Memory B cell (primary cell): ENCODE measurements at regions not wholly inside any gene's neighbourhood (a gene's known extent, or its start where the extent isn't known, plus 50 kb on each side); places are given as distances from the start of the nearest gene placed in this dataset.

Source experiments
- ATAC-seq: fragments of 150-1000 bp; cut with Tn5 transposase; 2 replicates; pipeline ENCODE4 v1.10.0; 2021; ENCODE audit warnings: low read depth, mild to moderate bottlenecking, moderate library complexity
- DNase-seq, 2 donors: peaks; one replicate each; pipeline ENCODE4 v3.0.0; 2022; ENCODE audit warnings: low spot score in 2 of 2
- H3K27ac Mint-ChIP-seq: one replicate; pipeline ENCODE4 v1.8.0; 2022; ENCODE audit warnings: mild to moderate bottlenecking, moderate library complexity, mixed read lengths
- H3K27me3 Mint-ChIP-seq: one replicate; pipeline ENCODE4 v1.8.0; 2022; ENCODE audit warnings: mixed read lengths
- H3K36me3 Mint-ChIP-seq: one replicate; pipeline ENCODE4 v1.8.0; 2022; ENCODE audit warnings: mild to moderate bottlenecking, mixed read lengths
- H3K4me1 Mint-ChIP-seq: one replicate; pipeline ENCODE4 v1.8.0; 2022; ENCODE audit warnings: mixed read lengths
- H3K4me3 Mint-ChIP-seq: one replicate; pipeline ENCODE4 v1.8.0; 2022; ENCODE audit warnings: mild to moderate bottlenecking, moderate library complexity, mixed read lengths
- H3K9me3 Mint-ChIP-seq: one replicate; pipeline ENCODE4 v1.8.0; 2022; ENCODE audit warnings: mixed read lengths

DNA sequence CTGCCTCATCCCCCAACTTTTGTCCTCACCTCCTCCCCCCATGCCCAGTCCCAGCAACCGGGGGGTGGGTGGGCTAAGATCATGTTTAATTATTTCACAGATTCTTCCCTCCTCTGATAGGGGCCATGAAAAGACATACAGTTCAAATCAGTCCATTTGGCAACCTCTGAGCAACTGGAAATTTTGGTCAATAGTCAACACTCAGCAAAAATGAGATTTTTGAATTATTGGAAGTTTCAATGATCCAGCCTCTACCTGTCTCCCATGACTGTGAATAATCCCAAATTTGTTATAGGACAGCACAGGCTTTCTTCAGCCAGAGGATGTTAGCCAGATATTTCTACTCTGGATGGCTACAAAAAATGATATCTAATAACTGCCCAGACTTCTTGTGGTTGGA, 549.9 kb downstream of the TNS1 start:
- Mint-ChIP-seq H3K36me3 (peaks cover 2% of the 10 kb centered on the region), H3K27ac (no peak overlapping the region), H3K9me3 (peaks cover 2% of the 10 kb centered on the region), H3K4me1 (no peaks in the 10 kb centered on the region), H3K27me3 (peaks cover 4% of the 10 kb centered on the region), H3K4me3 (no peak overlapping the region)
- DNase-seq = no peak
- no peak for ATAC-seq

DNA sequence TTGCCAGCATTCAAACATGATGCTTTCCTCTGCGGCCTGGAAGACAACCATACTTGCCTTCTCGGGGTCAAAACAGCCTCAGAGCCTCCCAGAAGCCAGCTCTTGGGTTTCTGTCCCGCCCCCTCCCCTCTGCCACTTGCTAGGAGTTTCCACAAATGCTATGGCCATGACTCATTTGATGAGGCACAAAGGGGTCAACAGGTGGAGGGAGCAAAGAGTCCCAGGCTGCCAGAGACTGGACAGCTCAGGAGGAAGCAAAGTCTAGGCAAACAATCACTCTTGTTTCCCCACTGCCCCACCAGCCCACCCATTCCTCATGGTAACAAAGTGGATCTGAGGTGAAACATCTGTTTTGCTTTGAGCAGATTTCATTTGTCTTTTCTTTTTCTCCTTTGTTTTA, 551.1 kb downstream of the TNS1 start:
- Mint-ChIP-seq H3K27ac (no peak overlapping the region), H3K4me3 (no peak overlapping the region), H3K4me1 (no peaks in the 10 kb centered on the region), H3K9me3 (no peaks in the 10 kb centered on the region), H3K36me3 (no peaks in the 10 kb centered on the region), H3K27me3 (peaks cover 4% of the 10 kb centered on the region)
- no peak for ATAC-seq
- no peak for DNase-seq

DNA sequence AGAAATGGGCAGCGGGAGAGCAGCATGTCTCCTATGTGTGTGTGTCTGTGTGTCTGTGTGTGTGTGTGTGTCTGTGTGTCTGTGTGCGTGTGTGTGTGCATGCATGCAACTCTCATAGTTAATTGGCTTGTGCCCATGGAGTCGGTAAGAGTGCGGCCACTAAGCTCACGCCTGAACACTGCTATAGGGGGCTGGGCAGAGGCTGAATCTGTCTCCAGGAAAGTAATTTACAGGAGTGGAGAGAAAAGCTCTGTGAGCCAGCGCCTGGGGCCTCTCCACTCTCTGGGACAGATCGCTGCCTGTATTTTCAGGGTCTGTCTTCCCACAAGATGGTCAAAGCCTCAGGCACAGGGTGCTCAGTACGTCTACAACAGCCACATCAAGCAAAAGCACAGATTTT, 553.4 kb downstream of the TNS1 start:
- ATAC-seq = no peak
- no peak for DNase-seq

DNA sequence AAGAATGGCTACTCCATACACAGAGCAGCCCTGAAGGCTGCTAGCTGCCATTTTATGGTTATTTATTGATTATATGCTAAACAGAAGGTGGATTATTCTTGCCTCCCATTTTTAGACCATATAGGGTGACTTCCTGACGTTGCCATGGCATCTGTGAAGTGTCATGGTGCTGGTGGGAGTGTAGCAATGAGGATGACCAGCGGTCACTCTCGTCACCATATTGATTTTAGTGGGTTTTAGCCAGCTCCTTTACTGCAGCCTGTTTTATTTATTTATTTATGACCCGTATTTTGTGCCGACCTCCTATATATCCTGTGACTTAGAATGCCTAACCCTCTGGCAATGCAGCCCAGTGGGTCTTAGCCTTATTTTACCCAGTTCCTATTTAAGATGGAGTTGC, 553.9 kb downstream of the TNS1 start:
- no peak for DNase-seq

More for the DNA sequence above, 553.4 kb downstream of the TNS1 start:
- H3K4me1 Mint-ChIP-seq = no peaks in the 10 kb centered on the region
- H3K9me3 Mint-ChIP-seq = no peaks in the 10 kb centered on the region
- no peak overlapping the region for H3K27ac Mint-ChIP-seq
- H3K4me3 Mint-ChIP-seq = no peak overlapping the region
- no peaks in the 10 kb centered on the region for H3K36me3 Mint-ChIP-seq
- peaks cover 2% of the 10 kb centered on the region for H3K27me3 Mint-ChIP-seq

DNA sequence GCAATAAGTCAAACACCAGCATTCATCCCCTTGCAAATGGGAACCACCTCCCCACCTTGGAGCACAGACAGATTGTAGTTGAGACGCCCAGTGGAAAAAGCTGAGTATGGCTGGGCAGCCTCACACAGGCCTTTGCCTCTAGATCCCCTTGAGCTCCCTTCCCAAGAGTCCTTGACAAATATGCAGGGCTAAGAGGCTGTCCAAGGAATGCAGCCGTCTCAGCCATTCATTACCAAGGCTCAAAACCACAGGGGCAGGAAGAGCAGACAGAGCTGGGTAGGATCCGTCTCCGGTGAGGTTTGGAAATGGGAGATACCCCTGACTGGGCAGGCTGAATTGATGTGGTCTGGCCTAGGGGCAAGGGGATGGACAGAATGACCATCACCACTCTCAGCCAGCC, 557.1 kb downstream of the TNS1 start:
- Mint-ChIP-seq H3K27me3 (no peaks in the 10 kb centered on the region), H3K4me1 (no peaks in the 10 kb centered on the region), H3K4me3 (no peak overlapping the region), H3K9me3 (no peaks in the 10 kb centered on the region), H3K27ac (no peak overlapping the region), H3K36me3 (peaks cover 3% of the 10 kb centered on the region)
- no peak for ATAC-seq
- DNase-seq = no peak

More for the DNA sequence above, 553.9 kb downstream of the TNS1 start:
- Mint-ChIP-seq H3K4me1 (no peaks in the 10 kb centered on the region), H3K4me3 (no peak overlapping the region), H3K36me3 (no peaks in the 10 kb centered on the region), H3K27ac (no peak overlapping the region), H3K9me3 (no peaks in the 10 kb centered on the region), H3K27me3 (peaks cover 2% of the 10 kb centered on the region)
- no peak for ATAC-seq

DNA sequence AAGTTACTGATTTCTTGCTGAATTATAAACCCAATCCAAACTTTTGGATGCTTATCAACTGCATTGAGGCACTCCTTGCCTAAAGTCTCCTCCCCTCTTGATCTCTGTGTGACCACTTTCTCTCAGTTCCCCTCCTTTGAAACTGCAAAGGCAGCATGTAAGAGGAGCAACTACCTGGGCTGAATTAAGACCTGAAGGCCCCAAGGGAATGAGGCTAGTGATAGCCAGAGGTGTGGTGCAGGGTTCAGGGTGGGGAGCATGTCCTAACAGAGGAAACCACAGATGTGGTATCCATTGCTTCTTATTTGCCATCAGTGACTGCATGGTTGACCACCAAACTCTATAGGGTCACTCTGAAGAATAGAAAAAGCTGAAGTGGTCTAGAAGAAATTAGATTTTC, 557.9 kb downstream of the TNS1 start:
- Mint-ChIP-seq H3K9me3 (no peaks in the 10 kb centered on the region), H3K27me3 (no peaks in the 10 kb centered on the region), H3K27ac (no peak overlapping the region), H3K4me1 (no peaks in the 10 kb centered on the region), H3K36me3 (peaks cover 3% of the 10 kb centered on the region), H3K4me3 (no peak overlapping the region)
- no peak for ATAC-seq
- DNase-seq = no peak

DNA sequence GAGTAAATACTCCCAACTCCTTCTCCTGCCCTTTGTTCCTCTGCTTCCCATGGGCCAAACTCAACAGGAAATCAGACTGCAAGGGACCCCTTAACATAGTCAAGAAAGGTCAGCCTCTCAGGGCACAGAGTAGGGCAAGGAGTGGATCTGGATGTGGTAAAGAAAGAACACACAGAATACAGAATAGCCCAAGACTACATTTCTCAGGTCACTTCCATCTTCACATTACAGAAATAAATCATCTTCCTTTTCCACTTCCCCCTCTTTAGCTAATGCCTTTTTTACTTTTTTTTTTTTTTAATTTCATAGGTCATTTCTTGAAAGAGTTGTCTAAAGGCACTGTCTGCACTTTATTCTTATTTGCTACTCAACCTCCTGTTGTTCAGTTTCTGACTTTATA, 558.3 kb downstream of the TNS1 start:
- Mint-ChIP-seq H3K36me3 (peaks cover 3% of the 10 kb centered on the region), H3K27me3 (no peaks in the 10 kb centered on the region), H3K4me1 (no peaks in the 10 kb centered on the region), H3K9me3 (no peaks in the 10 kb centered on the region), H3K27ac (no peak overlapping the region), H3K4me3 (no peak overlapping the region)
- ATAC-seq = no peak
- no peak for DNase-seq

DNA sequence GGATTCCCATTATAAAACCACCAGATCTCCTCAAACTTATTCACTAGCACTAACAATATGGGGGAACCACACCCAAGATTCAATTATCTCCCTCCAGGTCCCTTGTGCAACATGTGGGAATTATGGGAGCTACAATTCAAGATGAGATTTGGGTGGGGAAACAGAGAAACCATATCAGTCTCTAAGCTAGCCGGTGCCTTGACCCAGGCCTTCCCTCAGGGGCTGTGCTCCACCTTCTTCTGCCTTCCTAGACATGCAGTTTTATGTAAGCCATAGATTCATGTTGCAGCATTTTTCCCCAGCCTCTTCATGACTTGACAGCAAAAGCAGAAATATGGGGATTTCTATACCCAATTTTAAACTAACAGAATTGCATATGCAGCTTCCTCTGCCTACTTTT, 559.2 kb downstream of the TNS1 start:
- Mint-ChIP-seq H3K27ac (no peak overlapping the region), H3K27me3 (no peaks in the 10 kb centered on the region), H3K36me3 (peaks cover 3% of the 10 kb centered on the region), H3K9me3 (no peaks in the 10 kb centered on the region), H3K4me3 (no peak overlapping the region), H3K4me1 (no peaks in the 10 kb centered on the region)
- ATAC-seq (no peak), DNase-seq (no peak)

DNA sequence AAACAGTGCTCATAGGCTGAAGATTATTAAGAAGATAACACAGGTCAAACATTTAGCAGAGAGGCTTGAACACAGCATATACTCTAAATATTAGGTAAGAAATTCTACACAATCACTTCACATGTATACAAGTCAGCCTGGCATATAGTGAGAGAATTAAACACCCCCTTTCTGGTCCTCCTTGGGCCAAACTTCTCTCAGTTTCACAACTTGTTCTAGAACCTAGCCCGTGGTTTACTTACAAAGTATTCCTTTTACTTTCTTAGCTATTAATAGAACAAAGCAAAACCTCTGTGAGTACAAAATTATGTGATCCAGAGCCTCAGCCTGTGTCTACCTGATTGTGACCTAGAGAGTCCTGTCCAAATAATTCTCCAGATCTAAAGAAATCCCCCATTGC, 562.8 kb downstream of the TNS1 start:
- Mint-ChIP-seq H3K27me3 (no peaks in the 10 kb centered on the region), H3K9me3 (no peaks in the 10 kb centered on the region), H3K36me3 (peaks cover 3% of the 10 kb centered on the region), H3K4me1 (no peaks in the 10 kb centered on the region), H3K4me3 (no peak overlapping the region), H3K27ac (no peak overlapping the region)
- DNase-seq = no peak
- no peak for ATAC-seq

DNA sequence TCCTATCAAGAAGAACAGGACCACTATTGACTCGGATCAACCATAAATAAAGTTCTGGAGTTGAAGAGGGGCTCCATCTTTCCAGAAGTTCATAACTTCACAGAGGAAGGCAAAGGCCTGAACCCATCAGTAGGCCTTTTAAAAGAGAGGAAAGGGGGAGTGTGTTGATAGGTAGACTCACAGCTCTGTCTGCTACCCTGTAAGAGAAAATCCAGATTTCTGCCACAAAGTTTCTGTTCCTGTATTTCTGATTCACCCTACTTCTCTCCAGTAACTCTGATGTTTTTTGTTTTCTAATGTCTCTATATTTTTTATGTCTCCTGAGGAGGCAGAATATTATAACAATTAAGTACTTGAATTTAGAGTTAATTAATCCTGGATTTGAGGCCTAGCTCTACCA, 564.0 kb downstream of the TNS1 start:
- Mint-ChIP-seq H3K4me3 (no peak overlapping the region), H3K9me3 (no peaks in the 10 kb centered on the region), H3K36me3 (peaks cover 3% of the 10 kb centered on the region), H3K27ac (no peak overlapping the region), H3K27me3 (no peaks in the 10 kb centered on the region), H3K4me1 (no peaks in the 10 kb centered on the region)
- no peak for DNase-seq
- ATAC-seq = no peak

DNA sequence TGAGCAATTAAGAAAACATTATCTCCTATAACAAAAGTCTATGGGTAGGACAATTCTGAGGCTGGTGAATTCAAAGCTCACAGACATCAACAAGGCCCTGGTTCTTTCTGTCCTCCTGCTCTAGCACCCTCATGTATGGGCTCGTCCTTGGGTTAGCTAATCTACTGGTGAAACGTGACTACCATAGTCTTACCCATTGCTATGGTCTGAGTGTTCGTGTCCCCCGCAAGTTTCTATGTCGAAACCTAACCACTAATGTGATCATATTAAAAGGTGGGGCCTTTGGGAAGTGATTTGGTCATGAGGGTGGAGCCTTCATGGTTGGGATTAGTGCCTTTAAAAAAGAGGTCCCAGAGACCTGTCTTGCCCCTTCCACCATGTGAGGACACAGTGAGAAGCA, 564.7 kb downstream of the TNS1 start:
- Mint-ChIP-seq H3K4me1 (no peaks in the 10 kb centered on the region), H3K36me3 (peaks cover 5% of the 10 kb centered on the region), H3K9me3 (no peaks in the 10 kb centered on the region), H3K4me3 (no peak overlapping the region), H3K27me3 (no peaks in the 10 kb centered on the region), H3K27ac (no peak overlapping the region)
- DNase-seq (no peak), ATAC-seq (no peak)

DNA sequence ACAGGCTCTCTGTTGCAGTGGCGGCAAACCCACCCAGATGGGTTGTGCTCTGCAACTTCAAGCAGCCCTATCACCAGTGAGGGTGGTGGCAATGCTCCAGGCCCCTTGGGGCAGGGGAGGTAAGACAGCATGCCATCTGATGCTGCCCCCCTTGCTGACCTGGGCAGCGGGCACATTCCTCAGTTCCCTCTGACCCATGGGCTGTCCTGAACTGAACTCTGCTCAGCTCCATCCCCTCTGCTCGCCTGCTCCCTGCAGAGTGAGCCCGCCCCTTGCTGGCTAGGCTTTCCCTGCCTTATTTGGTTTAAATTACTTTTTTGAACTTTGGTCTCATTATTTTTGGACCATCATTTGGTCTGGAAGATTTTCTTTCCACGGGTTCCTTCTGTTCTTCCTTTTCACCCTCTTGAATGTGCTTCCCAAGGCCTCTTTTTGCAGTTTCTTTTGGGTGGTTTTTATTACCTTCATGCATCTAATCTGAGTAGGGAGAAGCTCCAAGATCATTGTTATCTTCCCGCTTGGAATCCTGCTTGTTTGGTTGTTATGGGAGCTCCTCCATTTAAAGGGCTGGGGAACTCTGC, 565.4 kb downstream of the TNS1 start:
- Mint-ChIP-seq H3K27ac (no peak overlapping the region), H3K4me1 (no peaks in the 10 kb centered on the region), H3K36me3 (peaks cover 2% of the 10 kb centered on the region), H3K9me3 (no peaks in the 10 kb centered on the region), H3K27me3 (no peaks in the 10 kb centered on the region), H3K4me3 (no peak overlapping the region)
- ATAC-seq (no peak), DNase-seq (no peak)

DNA sequence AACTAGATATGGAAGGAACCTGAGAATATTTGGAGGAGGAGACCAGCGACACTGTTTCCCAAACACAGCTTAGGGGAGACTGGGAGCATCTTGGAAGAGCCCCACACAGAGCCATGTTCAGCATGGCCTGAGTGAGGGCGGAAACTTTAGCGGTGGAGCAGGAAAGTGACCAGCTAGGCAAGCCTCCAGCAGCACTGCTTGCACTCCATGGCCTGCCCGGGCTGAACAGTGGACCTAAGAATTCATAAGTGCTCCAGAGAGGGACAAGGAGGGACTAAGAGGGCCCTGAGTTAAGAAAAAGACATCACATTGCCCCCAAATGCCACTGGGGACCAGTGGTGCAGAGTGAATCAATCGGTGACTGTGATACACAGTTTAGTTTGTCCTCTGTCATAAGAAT, 566.4 kb downstream of the TNS1 start:
- H3K9me3 Mint-ChIP-seq = no peaks in the 10 kb centered on the region
- H3K27me3 Mint-ChIP-seq = no peaks in the 10 kb centered on the region
- no peak overlapping the region for H3K27ac Mint-ChIP-seq
- H3K36me3 Mint-ChIP-seq = peaks cover 2% of the 10 kb centered on the region
- H3K4me3 Mint-ChIP-seq = no peak overlapping the region
- DNase-seq (no peak), ATAC-seq (no peak)
- no peaks in the 10 kb centered on the region for H3K4me1 Mint-ChIP-seq

DNA sequence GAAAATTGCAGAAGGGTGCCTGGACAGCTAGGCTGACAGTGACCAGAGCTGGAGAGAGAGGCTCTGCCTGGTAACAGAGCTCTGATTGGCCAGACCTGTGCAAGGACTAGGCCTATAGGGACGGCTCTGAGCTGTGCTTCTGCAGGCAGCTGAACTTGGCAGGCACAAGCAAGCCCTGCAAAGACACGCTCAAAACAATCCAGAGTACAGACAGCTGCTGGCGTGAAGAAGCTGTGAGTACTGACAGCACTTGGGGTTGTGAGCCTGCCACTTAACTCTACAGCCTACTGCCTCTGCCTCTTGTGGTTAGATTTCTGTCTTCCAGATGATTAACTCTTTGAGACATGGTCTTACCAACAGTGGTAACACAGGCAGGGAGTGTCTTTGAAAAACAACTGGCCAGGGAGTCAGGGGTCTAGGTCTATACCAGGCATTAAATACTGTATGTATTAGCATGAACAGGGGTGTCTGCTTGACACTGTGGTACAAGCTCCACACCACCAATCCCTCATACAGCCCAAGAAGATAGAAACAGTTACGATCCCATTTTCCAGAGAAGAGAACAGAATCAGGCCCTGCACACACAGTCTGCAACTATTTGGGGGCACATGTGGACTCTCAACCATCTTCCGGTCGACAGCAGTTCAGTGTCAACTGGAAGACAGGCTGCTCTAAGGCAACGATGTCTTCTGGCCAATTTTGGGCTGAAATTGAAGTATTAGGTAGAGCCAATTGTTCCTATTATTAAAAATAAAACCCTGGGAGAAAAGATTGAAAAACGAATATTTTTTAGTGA, 568.4 kb downstream of the TNS1 start:
- H3K9me3 Mint-ChIP-seq = no peaks in the 10 kb centered on the region
- ATAC-seq = no peak
- H3K4me1 Mint-ChIP-seq = no peaks in the 10 kb centered on the region
- no peak overlapping the region for H3K4me3 Mint-ChIP-seq
- H3K27me3 Mint-ChIP-seq = no peaks in the 10 kb centered on the region
- DNase-seq = no peak
- peaks cover 4% of the 10 kb centered on the region for H3K36me3 Mint-ChIP-seq
- H3K27ac Mint-ChIP-seq = no peak overlapping the region

DNA sequence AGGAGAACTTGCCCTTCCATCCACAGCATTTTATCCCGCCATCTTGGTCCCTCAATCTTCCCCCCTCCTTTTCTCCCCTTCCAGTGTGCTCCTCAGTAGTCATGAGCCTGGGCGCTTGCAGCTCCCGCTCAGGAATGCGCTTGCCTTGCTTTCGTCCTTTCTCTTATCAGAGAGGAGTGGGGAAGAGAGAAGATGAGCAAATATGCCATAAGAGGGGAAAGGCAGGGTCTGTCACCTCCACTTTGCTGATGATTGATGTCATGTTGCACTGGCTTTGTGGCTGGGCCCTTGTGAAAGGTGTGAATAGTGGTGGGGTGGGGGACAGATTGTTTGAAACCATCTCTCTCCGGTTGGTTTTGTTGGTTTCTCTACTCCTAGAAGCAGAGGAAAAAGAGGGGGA, 569.3 kb downstream of the TNS1 start:
- Mint-ChIP-seq H3K4me1 (no peaks in the 10 kb centered on the region), H3K4me3 (no peak overlapping the region), H3K36me3 (peaks cover 4% of the 10 kb centered on the region), H3K9me3 (no peaks in the 10 kb centered on the region), H3K27ac (no peak overlapping the region), H3K27me3 (no peaks in the 10 kb centered on the region)
- no peak for ATAC-seq
- DNase-seq = no peak
